IMR-90 (cell line): ENCODE measurements at regions not wholly inside any gene's neighbourhood (a gene's known extent, or its start where the extent isn't known, plus 50 kb on each side); places are given as distances from the start of the nearest gene placed in this dataset.
A peak's percentile ranks its signal among the peaks of the same experiment; 100 is the strongest.

ENCODE experiments used
- ATAC-seq: fragments of 200-7000 bp; cut with Tn5 transposase; 2 replicates; pipeline ENCODE4 v1.9.1; 2020; ENCODE audit warnings: low read depth, mild to moderate bottlenecking, moderate library complexity
- BruUV-seq: library from RNA; stranded (reverse); fragments of 400-500 nt; replicated peaks from 2 replicates; lab custom pipeline; 2021; lab: Mats Ljungman, UMichigan
- CTCF ChIA-PET: fragments of 300-600 bp; formaldehyde crosslinking; extraction: SDS; loops from one replicate; lab custom pipeline; 2021; ENCODE audit warnings: antibody characterized with exemption; lab: Yijun Ruan, JAX
- POLR2A ChIA-PET: fragments of 300-600 bp; sonication (Branson Sonifier 250); formaldehyde crosslinking; loops from one replicate; lab custom pipeline; 2022; ENCODE audit warnings: antibody characterized with exemption; ENCODE audit not compliant: unreplicated experiment; lab: Charles Lee
- DNase-seq: peaks from one replicate; pipeline ENCODE4 v3.0.0; 2013
- H2AFZ ChIP-seq: replicated peaks from 2 replicates; pipeline ENCODE3; 2013; ENCODE audit warnings: low read length, mild to moderate bottlenecking; ENCODE audit not compliant: poor library complexity
- H2AK5ac ChIP-seq: 2 replicates; pipeline ENCODE4 v1.6.1; 2013; ENCODE audit warnings: low read depth, low read length, inconsistent platforms
- H2AK9ac ChIP-seq: replicated peaks from 2 replicates; pipeline ENCODE3; 2013; ENCODE audit warnings: mild to moderate bottlenecking, low read depth, low read length, moderate library complexity; ENCODE audit not compliant: poor library complexity
- H2BK120ac ChIP-seq: 2 replicates; pipeline ENCODE4 v1.6.1; 2013; ENCODE audit warnings: low read depth, low read length, inconsistent platforms
- H2BK15ac ChIP-seq: 3 replicates; pipeline ENCODE4 v1.6.1; 2013; ENCODE audit warnings: low read depth, low read length, inconsistent platforms
- H2BK20ac ChIP-seq: 2 replicates; pipeline ENCODE4 v1.6.1; 2013; ENCODE audit warnings: low read depth, mild to moderate bottlenecking, inconsistent platforms, low read length, moderate library complexity
- H2BK5ac ChIP-seq: 2 replicates; pipeline ENCODE4 v1.6.1; 2013; ENCODE audit warnings: mild to moderate bottlenecking, low read depth, low read length, inconsistent platforms; ENCODE audit not compliant: poor library complexity, severe bottlenecking
- H3K14ac ChIP-seq: replicated peaks from 2 replicates; pipeline ENCODE4 v1.6.1; 2013; ENCODE audit warnings: low read depth, low read length, inconsistent platforms
- H3K18ac ChIP-seq: 2 replicates; pipeline ENCODE4 v1.6.1; 2013; ENCODE audit warnings: low read depth, low read length, control low read depth
- H3K23ac ChIP-seq: 2 replicates; pipeline ENCODE4 v1.6.1; 2013; ENCODE audit warnings: low read depth, low read length, inconsistent platforms
- H3K27ac ChIP-seq: 2 replicates; pipeline ENCODE4 v1.5.1; 2013; ENCODE audit warnings: mild to moderate bottlenecking, control low read depth, low read length; ENCODE audit not compliant: insufficient read depth
- H3K27me3 ChIP-seq: 2 replicates; pipeline ENCODE4 v1.6.1; 2013; ENCODE audit warnings: low read length; ENCODE audit not compliant: control insufficient read depth, insufficient read depth
- H3K36me3 ChIP-seq: 2 replicates; pipeline ENCODE4 v1.6.1; 2013; ENCODE audit warnings: low read length, mixed read lengths; ENCODE audit not compliant: control insufficient read depth, insufficient read depth
- H3K4ac ChIP-seq: 2 replicates; pipeline ENCODE4 v1.6.1; 2013; ENCODE audit warnings: low read depth, low read length, inconsistent platforms
- H3K4me1 ChIP-seq: 2 replicates; pipeline ENCODE4 v1.6.1; 2013; ENCODE audit warnings: low read length, mixed read lengths; ENCODE audit not compliant: control insufficient read depth, insufficient read depth
- H3K4me2 ChIP-seq: 2 replicates; pipeline ENCODE4 v1.6.1; 2013; ENCODE audit warnings: low read depth, mild to moderate bottlenecking, control low read depth, low read length, moderate library complexity
- H3K4me3 ChIP-seq: 2 replicates; pipeline ENCODE4 v1.5.1; 2013; ENCODE audit warnings: low read depth, mild to moderate bottlenecking, control low read depth, low read length, moderate library complexity; ENCODE audit not compliant: insufficient read depth
- H3K56ac ChIP-seq: 2 replicates; pipeline ENCODE4 v1.6.1; 2013; ENCODE audit warnings: low read length, inconsistent platforms; ENCODE audit not compliant: insufficient read depth; ENCODE audit errors: extremely low read depth
- H3K79me1 ChIP-seq, 2 experiments: 2 replicates each; pipeline ENCODE4 v1.6.1; 2013; ENCODE audit warnings: low read length in 2 of 2, inconsistent platforms in 1 of 2, low read depth in 1 of 2
- H3K9ac ChIP-seq: 2 replicates; pipeline ENCODE4 v1.6.1; 2013; ENCODE audit warnings: low read depth, low read length, control low read depth
- H3K9me1 ChIP-seq: 2 replicates; pipeline ENCODE4 v1.6.1; 2013; ENCODE audit warnings: low read length, inconsistent platforms; ENCODE audit not compliant: insufficient read depth
- H3K9me3 ChIP-seq: 2 replicates; pipeline ENCODE4 v1.6.1; 2013; ENCODE audit warnings: low read length; ENCODE audit not compliant: control insufficient read depth, insufficient read depth
- H4K20me1 ChIP-seq: 2 replicates; pipeline ENCODE4 v1.6.1; 2013; ENCODE audit warnings: low read length, inconsistent platforms; ENCODE audit not compliant: insufficient read depth
- H4K5ac ChIP-seq: 2 replicates; pipeline ENCODE4 v1.6.1; 2013; ENCODE audit warnings: mild to moderate bottlenecking, low read depth, low read length, control low read depth
- H4K8ac ChIP-seq, 2 experiments: 2 replicates each; pipeline ENCODE4 v1.6.1; 2013; ENCODE audit warnings: low read depth in 2 of 2, low read length in 2 of 2, control low read depth in 1 of 2, inconsistent platforms in 1 of 2
- H4K91ac ChIP-seq: 2 replicates; pipeline ENCODE4 v1.6.1; 2013; ENCODE audit warnings: low read depth, low read length, inconsistent platforms; ENCODE audit not compliant: insufficient read depth
- BHLHE40 ChIP-seq: fragments of 150-350 bp; IDR thresholded peaks from 2 replicates; pipeline ENCODE4 v1.6.1; 2016; ENCODE audit warnings: mild to moderate bottlenecking, low read depth, low read length
- CEBPB ChIP-seq: IDR thresholded peaks from 2 replicates; pipeline ENCODE4 v1.6.1; 2012; ENCODE audit warnings: low read depth, low read length, improper control_type of control experiment
- CHD1 ChIP-seq: IDR thresholded peaks from 2 replicates; pipeline ENCODE4 v1.6.1; 2012; ENCODE audit warnings: low read depth, low read length, improper control_type of control experiment
- CTCF ChIP-seq: conservative IDR thresholded peaks from 2 replicates; pipeline ENCODE4 v1.5.1; 2012; ENCODE audit warnings: mild to moderate bottlenecking, low read depth, low read length, improper control_type of control experiment
- FOS ChIP-seq: fragments of 150-350 bp; IDR thresholded peaks from 2 replicates; pipeline ENCODE4 v1.6.1; 2016; ENCODE audit warnings: low read depth, low read length
- MAFK ChIP-seq: IDR thresholded peaks from 2 replicates; pipeline ENCODE4 v1.6.1; 2012; ENCODE audit warnings: low read depth, low read length, improper control_type of control experiment
- MAZ ChIP-seq: IDR thresholded peaks from 2 replicates; pipeline ENCODE4 v1.6.1; 2012; ENCODE audit warnings: low read depth, mild to moderate bottlenecking, low read length, improper control_type of control experiment, moderate library complexity, borderline replicate concordance
- MXI1 ChIP-seq: IDR thresholded peaks from 2 replicates; pipeline ENCODE4 v1.6.1; 2012; ENCODE audit warnings: low read depth, mild to moderate bottlenecking, low read length, moderate library complexity, borderline replicate concordance
- NFE2L2 ChIP-seq: fragments of 150-350 bp; IDR thresholded peaks from 2 replicates; pipeline ENCODE4 v1.6.1; 2016; ENCODE audit warnings: low read depth, mild to moderate bottlenecking, low read length
- POLR2A ChIP-seq: IDR thresholded peaks from 2 replicates; pipeline ENCODE4 v1.6.1; 2012; ENCODE audit warnings: mild to moderate bottlenecking, low read depth, low read length
- RAD21 ChIP-seq: IDR thresholded peaks from 2 replicates; pipeline ENCODE4 v1.6.1; 2012; ENCODE audit warnings: low read length, improper control_type of control experiment
- RFX5 ChIP-seq: IDR thresholded peaks from 2 replicates; pipeline ENCODE4 v1.8.0; 2012; ENCODE audit warnings: low read depth, mild to moderate bottlenecking, low read length, moderate library complexity
- SMC3 ChIP-seq: fragments of 150-350 bp; IDR thresholded peaks from 2 replicates; pipeline ENCODE4 v1.6.1; 2016; ENCODE audit warnings: low read depth, mild to moderate bottlenecking, antibody characterized with exemption, low read length, moderate library complexity
- WGBS, 2 experiments: methylation state at CpG; one replicate each; pipeline versions ENCODE4 v1.1.5 to v1.1.7; 2013; ENCODE audit warnings: missing lambda C conversion rate in 2 of 2; ENCODE audit not compliant: insufficient read length in 1 of 2; ENCODE audit errors: extremely low coverage in 2 of 2; 5-methylcytosine and 5-hydroxymethylcytosine counted together
- dilution Hi-C: fragments of 300-500 bp; cut with HindIII; formaldehyde crosslinking; loops from one replicate; pipeline ENCODE4 v1.14.3; 2018; ENCODE audit warnings: low sequenced_read_pairs; ENCODE audit not compliant: unreplicated experiment
- in situ Hi-C: fragments of 300-500 bp; cut with MboI; formaldehyde crosslinking; loops from 3 replicates; pipeline ENCODE4 v1.14.3; 2019; ENCODE audit warnings: low sequenced_read_pairs, inconsistent platforms, mixed read lengths
- intact Hi-C: fragments of 100-400 bp; cut with micrococcal nuclease; formaldehyde crosslinking; loops from 2 replicates; pipeline ENCODE4 v1.10.0; 2022
- TF ChIP-seq, protein P1 (sequence below): fragments of 150-350 bp; IDR thresholded peaks from 2 replicates; pipeline ENCODE4 v1.6.1; 2016; ENCODE audit warnings: low read depth, mild to moderate bottlenecking, low read length, moderate library complexity, borderline replicate concordance
- TF ChIP-seq, protein P2 (sequence below): fragments of 150-350 bp; IDR thresholded peaks from 2 replicates; pipeline ENCODE4 v1.6.1; 2017; ENCODE audit warnings: mild to moderate bottlenecking, antibody characterized with exemption, low read length, low read depth

GRCh38 chr5:58348996-58349728, 110.7 kb downstream of the PLK2 start:
- Histone ChIP-seq H3K9ac (no peak overlapping the region), H3K18ac (no peak overlapping the region), H3K4me1 (no peaks in the 10 kb centered on the region), H4K8ac (no peak overlapping the region), H2AK5ac (no peak overlapping the region), H2AFZ (no peak overlapping the region), H2BK5ac (no peak overlapping the region), H3K36me3 (no peaks in the 10 kb centered on the region), H3K79me1 (no peaks in the 10 kb centered on the region), H2BK15ac (no peak overlapping the region), H3K27me3 (no peaks in the 10 kb centered on the region), H3K9me1 (no peaks in the 10 kb centered on the region), H2AK9ac (no peak overlapping the region), H2BK20ac (no peak overlapping the region), H4K20me1 (no peaks in the 10 kb centered on the region), H4K5ac (no peak overlapping the region), H4K91ac (no peak overlapping the region), H3K4me2 (no peak overlapping the region), H3K14ac (no peak overlapping the region), H2BK120ac (no peak overlapping the region), H3K4ac (no peak overlapping the region), H3K4me3 (no peak overlapping the region), H3K9me3 (no peaks in the 10 kb centered on the region), H3K23ac (no peak overlapping the region), H3K56ac (no peak overlapping the region), H3K27ac (no peak overlapping the region)
- no TSS peak for BruUV-seq
- ChIA-PET CTCF (no interaction called here), POLR2A (no interaction called here)
- ATAC-seq, result 0 out of 2 replicates have a peak, but pooled peaks have one; percentile 42
- in situ Hi-C loops (no loop called here), dilution Hi-C loops (no loop called here), intact Hi-C loops (no loop called here)
- 100% methylated on average over 2 of the region's 6 CpGs; no CpG with 5 or more reads in 1 of the 2 experiments for WGBS, 2 experiments
- DNase-seq, result peak; percentile 45
- TF ChIP-seq RFX5, result no peak
- no peak for TF ChIP-seq BHLHE40
- no peak for TF ChIP-seq MXI1
- no peak for TF ChIP-seq CHD1
- TF ChIP-seq MAZ, result no peak
- TF ChIP-seq, protein P1, sequence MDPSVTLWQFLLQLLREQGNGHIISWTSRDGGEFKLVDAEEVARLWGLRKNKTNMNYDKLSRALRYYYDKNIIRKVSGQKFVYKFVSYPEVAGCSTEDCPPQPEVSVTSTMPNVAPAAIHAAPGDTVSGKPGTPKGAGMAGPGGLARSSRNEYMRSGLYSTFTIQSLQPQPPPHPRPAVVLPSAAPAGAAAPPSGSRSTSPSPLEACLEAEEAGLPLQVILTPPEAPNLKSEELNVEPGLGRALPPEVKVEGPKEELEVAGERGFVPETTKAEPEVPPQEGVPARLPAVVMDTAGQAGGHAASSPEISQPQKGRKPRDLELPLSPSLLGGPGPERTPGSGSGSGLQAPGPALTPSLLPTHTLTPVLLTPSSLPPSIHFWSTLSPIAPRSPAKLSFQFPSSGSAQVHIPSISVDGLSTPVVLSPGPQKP, result no peak
- no peak for TF ChIP-seq MAFK
- no peak for TF ChIP-seq FOS
- no peak for TF ChIP-seq CTCF
- no peak for TF ChIP-seq RAD21
- peak; percentile 57 for TF ChIP-seq NFE2L2
- no peak for TF ChIP-seq POLR2A
- TF ChIP-seq SMC3, result no peak
- TF ChIP-seq CEBPB, result peak; percentile 34; the same call in 1 of the 2 replicates
- TF ChIP-seq, protein P2, sequence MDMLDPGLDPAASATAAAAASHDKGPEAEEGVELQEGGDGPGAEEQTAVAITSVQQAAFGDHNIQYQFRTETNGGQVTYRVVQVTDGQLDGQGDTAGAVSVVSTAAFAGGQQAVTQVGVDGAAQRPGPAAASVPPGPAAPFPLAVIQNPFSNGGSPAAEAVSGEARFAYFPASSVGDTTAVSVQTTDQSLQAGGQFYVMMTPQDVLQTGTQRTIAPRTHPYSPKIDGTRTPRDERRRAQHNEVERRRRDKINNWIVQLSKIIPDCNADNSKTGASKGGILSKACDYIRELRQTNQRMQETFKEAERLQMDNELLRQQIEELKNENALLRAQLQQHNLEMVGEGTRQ, result no peak
